Liver (tissue), 3 donors: ENCODE measurements at regions not wholly inside any gene's neighbourhood (a gene's known extent, or its start where the extent isn't known, plus 50 kb on each side); places are given as distances from the start of the nearest gene placed in this dataset.

ENCODE experiments used
- ATF3 ChIP-seq: IDR thresholded peaks from 2 replicates; pipeline ENCODE4 v1.6.1; 2016; ENCODE audit warnings: antibody characterized with exemption
- CTCF ChIP-seq: fragments of 150-350 bp; IDR thresholded peaks from 2 replicates; pipeline ENCODE4 v1.5.1; 2017; ENCODE audit warnings: improper control_type of control experiment, low read depth, low read length; ENCODE audit not compliant: missing input control
- FOXA1 ChIP-seq: IDR thresholded peaks from 2 replicates; pipeline ENCODE4 v1.6.1; 2016; ENCODE audit warnings: antibody characterized with exemption
- NR2F2 ChIP-seq: IDR thresholded peaks from 2 replicates; pipeline ENCODE4 v1.6.1; 2016; ENCODE audit warnings: antibody characterized with exemption
- RAD21 ChIP-seq, 2 donors: IDR thresholded peaks; 2 replicates each; pipeline ENCODE4 v1.6.1; 2016; ENCODE audit warnings: antibody characterized with exemption in 2 of 2, mild to moderate bottlenecking in 2 of 2
- TAF1 ChIP-seq: conservative IDR thresholded peaks from 2 replicates; pipeline ENCODE4 v1.6.1; 2016; ENCODE audit warnings: antibody characterized with exemption, mild to moderate bottlenecking
- YY1 ChIP-seq: IDR thresholded peaks from 2 replicates; pipeline ENCODE4 v1.6.1; 2016; ENCODE audit warnings: antibody characterized with exemption, mild to moderate bottlenecking
- donor health status: healthy.
- donor health status: healthy.

DNA sequence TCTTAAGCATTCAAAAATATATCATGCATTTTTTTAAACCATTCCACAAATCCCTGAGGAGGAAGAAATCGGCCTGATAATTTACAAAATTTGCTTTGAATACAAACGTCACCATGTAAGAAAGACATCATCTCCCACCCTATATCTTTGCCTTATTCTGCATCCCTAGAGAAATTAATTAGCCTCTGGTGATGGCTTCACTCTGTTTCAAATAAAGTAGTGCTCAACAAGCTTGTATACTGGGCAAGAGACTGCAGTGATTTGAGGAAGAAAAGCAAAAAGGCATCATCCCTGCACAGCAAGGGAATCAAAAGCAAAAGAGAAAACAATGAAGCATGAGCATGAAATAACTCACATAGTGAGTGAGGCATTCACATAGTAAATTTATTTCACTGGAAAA is 375.5 kb downstream of the CDH7 start:
- TF ChIP-seq CTCF (no peak), TAF1 (no peak), RAD21 (IDR thresholded peaks at IDR 0.05) (no peak), ATF3 (no peak), NR2F2 (no peak), FOXA1 (no peak), YY1 (no peak)
